HG02678 (cell line): ENCODE measurements at regions not wholly inside any gene's neighbourhood (a gene's known extent, or its start where the extent isn't known, plus 50 kb on each side); places are given as distances from the start of the nearest gene placed in this dataset.

Experiments used
- ATAC-seq: cut with Tn5 transposase; IDR thresholded peaks from one replicate; pipeline ENCODE4 v1.9.1; 2021; ENCODE audit warnings: mild to moderate bottlenecking, moderate library complexity; ENCODE audit not compliant: unreplicated experiment

DNA sequence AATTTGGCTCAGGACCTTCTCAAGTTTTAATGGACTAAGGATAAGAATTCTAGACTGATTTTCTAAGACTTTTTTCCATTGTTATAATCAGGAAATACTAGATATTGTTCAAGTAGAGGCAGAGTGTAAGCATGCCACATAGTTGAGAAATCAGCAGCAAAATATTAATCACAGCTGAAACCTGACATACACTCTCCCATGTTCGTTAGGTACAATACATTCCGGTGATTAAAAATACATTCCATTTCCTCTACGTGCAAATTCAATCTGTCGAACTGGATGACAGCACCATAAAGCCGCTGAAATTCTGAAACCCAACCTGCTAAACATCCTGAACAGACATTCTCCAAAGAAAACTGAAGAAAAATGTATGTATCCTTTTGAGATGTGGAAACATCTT lies 587.6 kb upstream of the DIPK2B start:
- ATAC-seq, result no peak

GRCh38 chrX:45784590-45784989 lies 583.9 kb upstream of the DIPK2B start:
- no peak for ATAC-seq

- ATAC-seq, result no peak
Observed at GRCh38 chrX:45783002-45783401, 582.3 kb upstream of the DIPK2B start.

DNA sequence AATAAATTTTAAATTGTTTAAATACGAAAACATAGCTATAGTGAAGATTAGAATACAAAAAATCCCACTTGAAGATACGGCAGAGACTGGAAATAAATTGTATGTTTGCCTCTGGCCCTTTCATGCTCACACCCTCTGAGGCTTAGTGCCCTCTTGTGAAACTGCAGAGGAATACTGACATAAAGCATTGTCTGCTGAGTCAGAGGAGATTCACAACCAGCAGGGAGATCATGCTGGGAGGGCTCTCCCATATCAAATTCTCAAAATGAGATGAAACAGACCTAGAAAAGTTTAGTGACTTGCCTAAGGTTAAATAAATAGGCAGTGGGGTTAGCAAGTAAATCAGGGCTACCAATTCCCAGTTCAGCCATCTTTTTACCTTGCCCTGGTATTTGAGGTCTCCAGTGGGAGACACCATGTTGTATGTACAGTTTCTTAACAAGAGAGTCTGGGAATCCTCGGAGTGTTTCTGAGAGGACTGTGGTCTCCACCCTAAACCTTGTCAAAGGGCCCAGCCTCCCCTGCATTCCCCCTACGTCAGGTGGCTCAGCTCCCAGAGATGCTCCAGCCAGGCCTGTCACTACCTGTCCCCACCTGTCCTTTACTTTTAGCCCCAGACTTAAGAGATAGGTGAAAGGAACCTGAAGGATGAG lies 581.4 kb upstream of the DIPK2B start:
- no peak for ATAC-seq

DNA sequence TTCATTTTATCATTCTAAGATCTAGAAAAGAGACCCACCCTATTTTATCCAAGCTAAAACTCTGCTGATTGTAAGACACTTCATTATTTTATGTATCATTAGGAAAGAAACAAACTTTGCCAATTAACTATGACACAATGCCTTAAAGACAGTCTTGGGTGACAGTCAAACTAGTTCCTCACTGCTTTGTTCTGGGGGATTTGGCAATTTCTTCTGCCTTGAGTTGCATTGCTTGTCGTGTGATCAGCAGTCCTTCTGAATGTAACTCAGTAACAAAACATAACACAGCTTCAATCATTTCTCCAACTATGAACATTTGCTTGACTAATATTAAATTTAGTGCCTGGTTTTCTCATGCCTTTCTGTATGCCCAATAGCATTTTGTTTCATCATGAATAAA lies 577.9 kb upstream of the DIPK2B start:
- no peak for ATAC-seq

DNA sequence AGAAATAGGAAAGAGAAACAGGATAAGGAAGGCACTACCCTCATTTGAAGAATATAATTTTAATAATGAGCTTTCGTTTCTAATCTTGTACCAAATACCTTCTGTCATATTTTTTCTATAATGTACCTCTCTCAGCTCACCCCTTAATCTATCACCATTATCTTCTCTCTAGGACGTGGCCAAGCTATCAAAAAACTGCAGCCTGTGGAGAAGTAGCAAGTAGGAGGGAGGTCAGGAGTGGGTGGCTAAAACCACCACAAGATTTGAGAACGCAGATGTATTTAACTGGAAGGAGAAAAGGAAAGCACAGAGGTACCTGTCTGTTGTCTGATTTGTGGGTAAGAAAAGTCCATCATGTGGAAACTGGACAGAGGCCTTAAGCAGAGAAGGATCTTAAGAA lies 576.7 kb upstream of the DIPK2B start:
- ATAC-seq, result no peak

- no peak for ATAC-seq
Observed at GRCh38 chrX:45775468-45775867, 574.8 kb upstream of the DIPK2B start.

DNA sequence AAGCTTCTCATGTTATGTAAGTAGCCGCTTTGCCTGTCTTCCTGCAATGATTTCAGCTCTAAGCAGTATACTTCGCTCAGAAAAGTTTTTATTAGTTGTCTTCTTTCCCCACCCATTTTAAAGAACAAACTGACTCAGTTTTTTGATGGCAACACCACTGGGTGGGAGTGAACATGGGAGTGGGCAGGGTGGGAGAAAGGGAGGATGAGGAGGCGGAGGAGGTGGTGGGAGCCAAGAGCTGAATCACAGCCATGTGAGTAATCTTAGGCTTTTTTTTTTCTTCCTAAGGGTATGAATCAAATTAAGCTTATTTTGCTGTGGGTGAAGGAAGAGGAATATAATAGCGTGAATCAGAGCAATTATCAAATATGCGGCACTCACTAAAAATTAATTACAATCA lies 574.3 kb upstream of the DIPK2B start:
- ATAC-seq, result no peak

DNA sequence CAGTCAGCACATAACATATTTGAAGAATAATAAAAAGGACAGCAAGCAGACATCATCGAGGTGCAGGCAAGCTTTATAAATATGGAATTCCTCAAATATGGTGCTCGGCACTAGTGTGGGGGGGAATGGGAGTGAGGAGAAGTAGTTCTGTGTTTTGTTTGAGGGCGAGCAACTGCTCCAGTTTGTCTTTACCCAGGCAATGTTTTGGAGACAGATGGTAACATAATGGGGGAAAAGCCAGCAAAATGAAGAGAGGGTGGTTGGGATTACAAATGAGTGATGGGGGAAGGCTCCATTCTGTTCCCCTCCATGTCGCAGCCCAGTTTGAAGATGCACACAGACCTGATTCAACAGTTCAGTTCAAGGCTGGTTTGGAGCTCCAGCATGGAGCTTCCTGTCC lies 572.9 kb upstream of the DIPK2B start:
- ATAC-seq, result no peak

GRCh38 chrX:45771560-45772340 lies 571.1 kb upstream of the DIPK2B start:
- ATAC-seq, result peak; percentile 43

GRCh38 chrX:45771114-45771513 lies 570.4 kb upstream of the DIPK2B start:
- ATAC-seq, result no peak

GRCh38 chrX:45769761-45770582 lies 569.3 kb upstream of the DIPK2B start:
- ATAC-seq, result peak; percentile 88

GRCh38 chrX:45768666-45769236 lies 568.1 kb upstream of the DIPK2B start:
- no peak for ATAC-seq

DNA sequence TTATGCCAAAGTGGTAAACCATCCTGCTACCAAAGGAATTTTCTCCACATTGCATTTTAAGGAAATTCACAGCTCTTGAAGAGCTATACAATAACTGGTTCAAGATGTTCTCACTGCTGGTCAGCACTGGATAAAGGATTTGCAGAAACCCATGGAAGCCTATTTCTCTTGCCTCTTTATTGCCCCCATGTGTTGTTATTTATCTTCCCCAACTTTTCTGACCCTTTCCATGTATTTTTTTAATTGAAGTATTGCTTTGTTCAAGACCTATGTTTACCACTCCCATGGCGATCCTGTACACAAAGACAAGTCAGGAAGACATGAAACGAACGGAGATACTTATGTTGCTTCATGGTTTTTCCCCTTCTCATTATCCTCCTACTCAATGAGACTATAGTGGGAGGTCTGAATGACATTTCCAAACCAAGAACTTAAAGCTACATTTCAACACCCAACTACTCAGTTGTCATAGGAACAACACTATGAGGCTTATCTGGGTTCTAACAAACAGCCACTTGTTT lies 566.4 kb upstream of the DIPK2B start:
- ATAC-seq, result no peak

- ATAC-seq, result no peak
Observed at GRCh38 chrX:45765767-45766166, 565.1 kb upstream of the DIPK2B start.

DNA sequence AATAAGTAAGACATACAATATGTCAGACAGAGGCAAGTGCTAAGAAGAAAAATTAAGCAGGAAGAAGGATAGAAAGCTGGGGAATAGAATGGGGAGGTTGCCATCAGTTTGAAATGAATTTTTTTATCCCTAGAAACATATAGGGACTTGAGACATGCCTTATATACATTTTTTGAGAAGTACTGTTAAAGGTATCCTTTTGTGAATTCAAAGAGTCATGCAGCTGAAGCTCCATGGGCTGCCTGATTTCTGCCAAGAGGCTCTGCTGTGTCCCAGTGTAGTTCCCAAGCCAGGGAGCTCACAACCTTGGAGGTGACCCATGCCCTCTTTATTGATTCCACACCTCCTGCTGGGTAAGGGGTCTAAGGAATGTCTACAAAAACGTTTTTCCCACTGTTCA lies 564.6 kb upstream of the DIPK2B start:
- ATAC-seq, result no peak

GRCh38 chrX:45762699-45763647 lies 562.3 kb upstream of the DIPK2B start:
- peak; percentile 26 for ATAC-seq

DNA sequence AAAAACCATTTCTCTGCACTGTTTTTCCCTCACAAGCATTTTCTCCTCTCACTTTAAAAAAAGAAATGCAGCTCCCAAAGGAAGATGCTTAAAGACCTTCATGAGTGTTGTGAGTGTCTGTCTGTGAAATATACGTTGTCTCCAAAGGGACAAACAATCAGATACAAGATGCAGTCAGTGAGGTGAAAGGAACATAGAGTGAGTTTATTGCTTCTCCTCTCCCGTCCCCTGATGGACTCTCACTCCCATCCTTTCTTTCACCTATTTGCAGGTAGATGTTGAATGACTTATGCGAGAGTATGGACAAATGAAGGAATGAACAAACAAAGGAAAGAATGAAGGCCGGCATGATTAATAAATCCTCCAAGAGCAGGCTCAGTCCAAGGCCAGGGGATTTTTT lies 561.2 kb upstream of the DIPK2B start:
- no peak for ATAC-seq

GRCh38 chrX:45760187-45760742 lies 559.6 kb upstream of the DIPK2B start:
- no peak for ATAC-seq
